ENCODE measurements at regions not wholly inside any gene's neighbourhood (a gene's known extent, or its start where the extent isn't known, plus 50 kb on each side); places are given as distances from the start of the nearest gene placed in this dataset.

DNA sequence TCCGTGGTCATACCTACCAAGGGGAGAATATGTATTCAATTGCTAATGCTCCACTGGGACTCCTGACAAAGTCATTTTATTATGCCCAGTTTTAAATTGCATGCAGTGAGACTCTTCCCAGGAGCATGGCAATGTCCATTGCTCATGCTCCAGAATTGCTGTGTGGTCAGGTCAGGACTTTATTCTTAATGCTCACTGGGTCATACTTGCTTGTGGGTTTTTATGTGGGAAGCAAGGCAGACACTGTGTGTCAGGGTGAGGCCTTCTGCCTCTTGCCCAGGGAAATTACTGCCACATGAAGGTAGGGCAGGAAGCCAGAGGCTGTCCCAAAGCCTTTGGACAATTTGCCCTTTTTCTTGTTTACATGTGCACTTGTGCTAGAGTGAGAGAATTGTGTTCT lies 164.6 kb upstream of the MEF2C start:
- no peak for ATAC-seq
- H3K27ac ChIP-seq, result no peak overlapping the region
- H3K4me1 ChIP-seq, result peaks cover 0 to 5% (median 0%) of the 10 kb centered on the region in 3 donors
- 88 to 100% methylated on average over 1 of the region's 1 CpG for WGBS, 2 donors (ENCODE audit: low coverage in 1 of 2)
- no peaks in the 10 kb centered on the region for H3K27me3 ChIP-seq
- no peaks in the 10 kb centered on the region for H3K36me3 ChIP-seq
- H3K4me3 ChIP-seq, result no peak overlapping the region
- TF ChIP-seq POLR2AphosphoS5 (IDR thresholded peaks at IDR 0.05) (no peak), POLR2A (IDR thresholded peaks at IDR 0.05) (no peak), EP300 (IDR thresholded peaks at IDR 0.05) (no peak)
- TF ChIP-seq, protein P1, sequence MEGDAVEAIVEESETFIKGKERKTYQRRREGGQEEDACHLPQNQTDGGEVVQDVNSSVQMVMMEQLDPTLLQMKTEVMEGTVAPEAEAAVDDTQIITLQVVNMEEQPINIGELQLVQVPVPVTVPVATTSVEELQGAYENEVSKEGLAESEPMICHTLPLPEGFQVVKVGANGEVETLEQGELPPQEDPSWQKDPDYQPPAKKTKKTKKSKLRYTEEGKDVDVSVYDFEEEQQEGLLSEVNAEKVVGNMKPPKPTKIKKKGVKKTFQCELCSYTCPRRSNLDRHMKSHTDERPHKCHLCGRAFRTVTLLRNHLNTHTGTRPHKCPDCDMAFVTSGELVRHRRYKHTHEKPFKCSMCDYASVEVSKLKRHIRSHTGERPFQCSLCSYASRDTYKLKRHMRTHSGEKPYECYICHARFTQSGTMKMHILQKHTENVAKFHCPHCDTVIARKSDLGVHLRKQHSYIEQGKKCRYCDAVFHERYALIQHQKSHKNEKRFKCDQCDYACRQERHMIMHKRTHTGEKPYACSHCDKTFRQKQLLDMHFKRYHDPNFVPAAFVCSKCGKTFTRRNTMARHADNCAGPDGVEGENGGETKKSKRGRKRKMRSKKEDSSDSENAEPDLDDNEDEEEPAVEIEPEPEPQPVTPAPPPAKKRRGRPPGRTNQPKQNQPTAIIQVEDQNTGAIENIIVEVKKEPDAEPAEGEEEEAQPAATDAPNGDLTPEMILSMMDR (IDR thresholded peaks at IDR 0.05), result no peak
- H3K9me3 ChIP-seq, result peaks cover 0 to 5% (median 0%) of the 10 kb centered on the region in 3 donors

GRCh38 chr5:89045216-89045615 lies 162.2 kb upstream of the MEF2C start:
- Histone ChIP-seq H3K27ac (no peak overlapping the region), H3K4me1 (peaks cover 0 to 17% (median 0%) of the 10 kb centered on the region in 3 donors), H3K27me3 (no peaks in the 10 kb centered on the region), H3K36me3 (no peaks in the 10 kb centered on the region), H3K4me3 (no peak overlapping the region), H3K9me3 (peaks cover 0 to 4% (median 0%) of the 10 kb centered on the region in 3 donors)
- WGBS, 2 donors (ENCODE audit: low coverage in 1 of 2), result 81 to 86% methylated on average over 2 to 3 of the region's 3 CpGs
- TF ChIP-seq POLR2AphosphoS5 (IDR thresholded peaks at IDR 0.05), result no peak
- no peak for ATAC-seq

DNA sequence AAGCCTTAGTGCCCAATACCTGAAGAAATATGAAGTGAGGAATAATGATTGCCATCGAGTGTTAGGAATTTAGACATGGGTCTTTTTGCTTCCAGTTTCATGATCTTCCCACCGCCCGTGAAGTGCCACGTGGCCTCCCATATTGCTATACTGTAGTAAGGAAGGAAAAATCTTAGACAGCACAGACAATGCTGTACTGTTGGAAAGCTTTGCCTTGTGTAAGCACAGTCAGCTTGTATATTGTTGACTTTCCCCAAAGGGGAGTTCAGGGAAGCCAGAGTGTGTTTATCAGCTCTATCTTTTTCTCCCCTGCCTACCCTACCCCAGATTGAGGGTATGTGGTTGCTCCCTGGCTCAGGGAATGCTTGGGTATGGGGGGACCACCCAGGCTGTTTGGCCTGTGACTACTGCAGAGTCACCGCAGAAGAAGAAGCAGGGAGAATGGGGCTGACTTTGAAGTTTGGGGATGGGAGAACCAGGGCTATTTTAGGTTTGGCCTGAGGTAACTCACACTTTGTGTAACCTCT lies 161.8 kb upstream of the MEF2C start:
- Histone ChIP-seq H3K27me3 (no peaks in the 10 kb centered on the region), H3K36me3 (no peaks in the 10 kb centered on the region), H3K4me3 (no peak overlapping the region), H3K27ac (no peak overlapping the region), H3K4me1 (peaks cover 0 to 17% (median 0%) of the 10 kb centered on the region in 3 donors), H3K9me3 (no peaks in the 10 kb centered on the region)
- TF ChIP-seq, protein P1 (IDR thresholded peaks at IDR 0.05), result no peak
- no peak for TF ChIP-seq POLR2A (IDR thresholded peaks at IDR 0.05)
- TF ChIP-seq EP300 (IDR thresholded peaks at IDR 0.05), result no peak
- TF ChIP-seq POLR2AphosphoS5 (IDR thresholded peaks at IDR 0.05), result no peak
- ATAC-seq, result no peak
- WGBS, 2 donors (ENCODE audit: low coverage in 1 of 2), result 84 to 97% methylated on average over 4 to 5 of the region's 5 CpGs

DNA sequence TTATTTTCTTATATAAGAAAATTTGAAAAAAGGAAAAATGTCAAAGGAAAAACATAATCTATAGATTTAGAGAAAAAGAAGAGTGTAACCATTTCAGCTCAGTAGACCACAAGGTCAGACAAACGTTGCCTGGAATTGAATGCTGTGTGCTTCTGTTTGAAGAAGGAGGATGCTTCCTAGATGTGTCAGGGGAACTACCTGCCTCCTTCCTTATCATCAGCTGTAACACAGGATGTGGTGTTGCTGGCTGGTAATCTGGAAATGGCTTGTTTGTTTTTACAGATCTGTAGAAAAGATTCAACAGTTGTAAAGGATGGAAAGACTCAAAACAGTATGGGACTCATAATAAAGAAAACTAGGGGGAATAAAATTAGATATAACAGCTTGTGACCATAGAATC lies 160.7 kb upstream of the MEF2C start:
- Histone ChIP-seq H3K27ac (no peak overlapping the region), H3K9me3 (no peaks in the 10 kb centered on the region), H3K4me3 (no peak overlapping the region), H3K27me3 (no peaks in the 10 kb centered on the region), H3K4me1 (peaks cover 0 to 17% (median 0%) of the 10 kb centered on the region in 3 donors), H3K36me3 (no peaks in the 10 kb centered on the region)
- WGBS, 2 donors (ENCODE audit: low coverage in 1 of 2), result 29 to 42% methylated on average over 1 of the region's 1 CpG
- no peak for TF ChIP-seq EP300 (IDR thresholded peaks at IDR 0.05)
- TF ChIP-seq, protein P1 (IDR thresholded peaks at IDR 0.05), result no peak
- no peak for TF ChIP-seq POLR2AphosphoS5 (IDR thresholded peaks at IDR 0.05)
- TF ChIP-seq POLR2A (IDR thresholded peaks at IDR 0.05), result no peak
- ATAC-seq, result no peak

GRCh38 chr5:89042746-89043145 lies 159.8 kb upstream of the MEF2C start:
- H3K9me3 ChIP-seq, result no peaks in the 10 kb centered on the region
- TF ChIP-seq POLR2AphosphoS5 (IDR thresholded peaks at IDR 0.05) (no peak), POLR2A (IDR thresholded peaks at IDR 0.05) (no peak), EP300 (IDR thresholded peaks at IDR 0.05) (no peak)
- TF ChIP-seq, protein P1 (IDR thresholded peaks at IDR 0.05), result no peak
- 80 to 83% methylated on average over 1 to 2 of the region's 2 CpGs for WGBS, 2 donors (ENCODE audit: low coverage in 1 of 2)
- no peak overlapping the region for H3K4me3 ChIP-seq
- H3K36me3 ChIP-seq, result no peaks in the 10 kb centered on the region
- ATAC-seq, result no peak
- no peaks in the 10 kb centered on the region for H3K27me3 ChIP-seq
- no peak overlapping the region for H3K27ac ChIP-seq
- peaks cover 0 to 17% (median 0%) of the 10 kb centered on the region in 3 donors for H3K4me1 ChIP-seq
